GM12878 (cell line): ENCODE measurements at regions not wholly inside any gene's neighbourhood (a gene's known extent, or its start where the extent isn't known, plus 50 kb on each side); places are given as distances from the start of the nearest gene placed in this dataset.

Experiments
- ATAC-seq: fragments of 200-7000 bp; cut with Tn5 transposase; 3 replicates; pipeline ENCODE4 v1.9.1; 2020; ENCODE audit warnings: mild to moderate bottlenecking, moderate library complexity
- BruUV-seq: library from RNA; stranded (reverse); fragments of 400-500 nt; replicated peaks from 2 replicates; lab custom pipeline; 2021; lab: Mats Ljungman, UMichigan
- CTCF ChIA-PET: fragments of 300-600 bp; sonication (Branson Sonifier 250); formaldehyde crosslinking; extraction: SDS; loops from one replicate; lab custom pipeline; 2021; ENCODE audit warnings: inconsistent platforms; lab: Yijun Ruan, JAX
- POLR2A ChIA-PET: fragments of 350-600 bp; formaldehyde crosslinking; extraction: SDS; loops from one replicate; lab custom pipeline; 2021; ENCODE audit warnings: inconsistent platforms; lab: Charles Lee
- RAD21 ChIA-PET: fragments of 300-600 bp; sonication (Branson Sonifier 250); formaldehyde crosslinking; loops from one replicate; lab custom pipeline; 2023; ENCODE audit warnings: antibody characterized with exemption; ENCODE audit not compliant: unreplicated experiment; lab: Charles Lee
- SMC1A ChIA-PET: fragments of 300-600 bp; sonication (Branson Sonifier 250); formaldehyde crosslinking; loops from one replicate; lab custom pipeline; 2023; ENCODE audit not compliant: unreplicated experiment, uncharacterized antibody; lab: Charles Lee
- DNase-seq: peaks from one replicate; pipeline ENCODE4 v3.0.0-alpha.2; 2011; ENCODE audit warnings: low read depth, low spot score
- FAIRE-seq: peaks from 3 replicates; lab custom pipeline; 2011; peaks lifted over from hg19 to GRCh38; lab: Jason Lieb, UNC
- H2AFZ ChIP-seq: 2 replicates; pipeline ENCODE4 v1.6.0; 2011; ENCODE audit warnings: low read depth, low read length, control low read depth; ENCODE audit not compliant: control insufficient read depth
- H3K27ac ChIP-seq: 2 replicates; pipeline ENCODE4 v1.5.1; 2011; ENCODE audit warnings: control low read depth; ENCODE audit not compliant: control insufficient read depth, insufficient read depth
- H3K27me3 ChIP-seq, 2 experiments: replicated peaks in 1 of 2; 2 replicates each; pipeline versions ENCODE4 v1.6.0 to v1.6.1; 2011; ENCODE audit warnings: low read length in 1 of 2; ENCODE audit not compliant: control insufficient read depth in 2 of 2, insufficient read depth in 2 of 2
- H3K36me3 ChIP-seq, 2 experiments: 2 replicates each; pipeline ENCODE4 v1.5.1; 2011; ENCODE audit warnings: low read length in 1 of 2; ENCODE audit not compliant: control insufficient read depth in 2 of 2, insufficient read depth in 2 of 2
- H3K4me1 ChIP-seq: 2 replicates; pipeline ENCODE4 v1.6.1; 2011; ENCODE audit warnings: mild to moderate bottlenecking, low read length, moderate library complexity, mixed read lengths; ENCODE audit not compliant: control insufficient read depth, insufficient read depth
- H3K4me2 ChIP-seq: 2 replicates; pipeline ENCODE4 v1.6.0; 2011; ENCODE audit warnings: control low read depth; ENCODE audit not compliant: control insufficient read depth, insufficient read depth
- H3K4me3 ChIP-seq: fragments of 200-600 bp; sonication (generic); 2 replicates; pipeline ENCODE4 v1.5.1; 2016
- H3K79me2 ChIP-seq: 2 replicates; pipeline ENCODE4 v1.6.0; 2011; ENCODE audit warnings: low read length; ENCODE audit not compliant: control insufficient read depth, insufficient read depth
- H3K9ac ChIP-seq: 2 replicates; pipeline ENCODE4 v1.8.0; 2011; ENCODE audit warnings: low read length, control low read depth, mixed read lengths; ENCODE audit not compliant: control insufficient read depth, insufficient read depth
- H3K9me3 ChIP-seq: replicated peaks from 3 replicates; pipeline ENCODE4 v1.5.1; 2011; ENCODE audit warnings: mild to moderate bottlenecking, low read length; ENCODE audit not compliant: control insufficient read depth, insufficient read depth
- H4K20me1 ChIP-seq: 2 replicates; pipeline ENCODE4 v1.6.0; 2011; ENCODE audit not compliant: control insufficient read depth, insufficient read depth
- ATF7 ChIP-seq: fragments of 450-650 bp; IDR thresholded peaks from 2 replicates; pipeline ENCODE4 v1.6.1; 2016; ENCODE audit warnings: low read depth, mild to moderate bottlenecking
- BHLHE40 ChIP-seq, 2 experiments: fragments of 450-650 bp in 1 of 2; IDR thresholded peaks; 2 replicates each; pipeline ENCODE4 v1.6.1; 2011 to 2017; ENCODE audit warnings: low read depth in 2 of 2, borderline replicate concordance in 1 of 2, improper control_type of control experiment in 1 of 2, low read length in 1 of 2, mild to moderate bottlenecking in 1 of 2
- CBX3 ChIP-seq: fragments of 200-600 bp; sonication (generic); IDR thresholded peaks from 2 replicates; pipeline ENCODE4 v1.6.1; 2016; ENCODE audit warnings: low read depth, borderline replicate concordance
- CREB1 ChIP-seq: IDR thresholded peaks from 2 replicates; pipeline ENCODE4 v1.6.1; 2012; ENCODE audit warnings: low read depth, mild to moderate bottlenecking, inconsistent platforms
- HDAC6 ChIP-seq: fragments of 200-600 bp; sonication (generic); IDR thresholded peaks from one replicate; pipeline ENCODE4 v1.8.0; 2017; ENCODE audit warnings: antibody characterized with exemption; ENCODE audit not compliant: unreplicated experiment
- IRF5 ChIP-seq: fragments of 450-650 bp; IDR thresholded peaks from 2 replicates; pipeline ENCODE4 v1.6.1; 2017; ENCODE audit warnings: borderline replicate concordance
- JUND ChIP-seq: IDR thresholded peaks from 2 replicates; pipeline ENCODE4 v1.6.1; 2012; ENCODE audit warnings: low read depth, mild to moderate bottlenecking, low read length, improper control_type of control experiment, moderate library complexity
- MEF2A ChIP-seq: IDR thresholded peaks from 2 replicates; pipeline ENCODE4 v1.6.1; 2011; ENCODE audit warnings: low read depth, mild to moderate bottlenecking, low read length, moderate library complexity; ENCODE audit not compliant: insufficient read depth
- MLLT1 ChIP-seq: fragments of 450-650 bp; IDR thresholded peaks from 2 replicates; pipeline ENCODE4 v1.6.1; 2016; ENCODE audit warnings: mild to moderate bottlenecking
- MTA2 ChIP-seq: fragments of 450-650 bp; IDR thresholded peaks from 2 replicates; pipeline ENCODE4 v1.6.1; 2016; ENCODE audit warnings: low read depth, mild to moderate bottlenecking, moderate library complexity
- MYC ChIP-seq: IDR thresholded peaks from 2 replicates; pipeline ENCODE4 v1.6.1; 2011; ENCODE audit warnings: mild to moderate bottlenecking, low read length, moderate library complexity, inconsistent platforms; ENCODE audit not compliant: insufficient read depth, insufficient replicate concordance, insufficient read length, severe bottlenecking
- PAX8 ChIP-seq: fragments of 450-650 bp; IDR thresholded peaks from 2 replicates; pipeline ENCODE4 v1.6.1; 2017; ENCODE audit warnings: mild to moderate bottlenecking, moderate library complexity
- PBX3 ChIP-seq: IDR thresholded peaks from 2 replicates; pipeline ENCODE4 v1.6.1; 2011; ENCODE audit warnings: mild to moderate bottlenecking, low read depth, low read length, moderate library complexity; ENCODE audit not compliant: insufficient replicate concordance
- PML ChIP-seq: IDR thresholded peaks from 2 replicates; pipeline ENCODE4 v1.6.1; 2012; ENCODE audit warnings: low read length, inconsistent platforms
- PRDM15 ChIP-seq: fragments of 450-650 bp; formaldehyde crosslinking; IDR thresholded peaks from 2 replicates; pipeline ENCODE4 v1.4.0; 2020; ENCODE audit warnings: mild to moderate bottlenecking, moderate library complexity
- SMAD5 ChIP-seq: IDR thresholded peaks from 2 replicates; pipeline ENCODE4 v1.6.1; 2016; ENCODE audit warnings: antibody characterized with exemption, low read depth
- STAT1 ChIP-seq: fragments of 450-650 bp; conservative IDR thresholded peaks from 2 replicates; pipeline ENCODE4 v1.6.1; 2014; ENCODE audit warnings: antibody characterized with exemption, mild to moderate bottlenecking
- ZZZ3 ChIP-seq: IDR thresholded peaks from 2 replicates; pipeline ENCODE4 v1.6.1; 2011; ENCODE audit warnings: low read depth; ENCODE audit not compliant: control insufficient read depth, insufficient read length
- WGBS: methylation state at CpG from one replicate; pipeline ENCODE4 v1.1.6; 2016; ENCODE audit warnings: low lambda C conversion rate; ENCODE audit not compliant: insufficient replicate concordance, insufficient coverage; ENCODE audit errors: missing lambda C conversion rate; 5-methylcytosine and 5-hydroxymethylcytosine counted together
- in situ Hi-C: fragments of 300-500 bp; cut with MboI; formaldehyde crosslinking; loops from 9 replicates; pipeline ENCODE4 v1.14.3; 2018; ENCODE audit warnings: mixed read lengths
- intact Hi-C: fragments of 100-400 bp; cut with micrococcal nuclease; formaldehyde crosslinking; loops from one replicate; pipeline ENCODE4 v1.14.2; 2022; ENCODE audit not compliant: unreplicated experiment

GRCh38 chr3:27544372-27544865, 60.2 kb upstream of the SLC4A7 start:
- FAIRE-seq (no peak), ATAC-seq (no peak), DNase-seq (no peak)
- Histone ChIP-seq H2AFZ (no peak overlapping the region), H3K9me3 (no peaks in the 10 kb centered on the region), H3K79me2 (no peaks in the 10 kb centered on the region), H3K4me2 (no peak overlapping the region), H3K4me3 (no peak overlapping the region), H3K4me1 (no peaks in the 10 kb centered on the region), H3K27ac (no peak overlapping the region), H3K9ac (no peak overlapping the region), H3K27me3 (no peaks in the 10 kb centered on the region), H4K20me1 (no peaks in the 10 kb centered on the region), H3K36me3 (no peaks in the 10 kb centered on the region)
- intact Hi-C loops (no loop called here), in situ Hi-C loops (no loop called here)
- ChIA-PET POLR2A (no interaction called here), SMC1A (no interaction called here), RAD21 (no interaction called here), CTCF (interaction anchor here (0.7 kb wide), 1 partner anchor 778 kb away, joined by 4 read pairs; no protein-coding TSS in a partner anchor)
- WGBS, result 57% methylated on average over 3 of the region's 3 CpGs
- BruUV-seq, result no TSS peak
- TF ChIP-seq SMAD5 (no peak), MEF2A (no peak), PRDM15 (no peak), PBX3 (no peak), CREB1 (no peak), CBX3 (no peak), PAX8 (no peak), PML (no peak), MYC (no peak), ATF7 (no peak), HDAC6 (no peak), ZZZ3 (no peak), JUND (no peak), IRF5 (no peak), MTA2 (no peak), MLLT1 (no peak), BHLHE40 (IDR thresholded peaks at IDR 0.05; ENCODE audit: borderline replicate concordance in 1 of 2, low read depth in 2 of 2, low read length in 1 of 2) (no peak), STAT1 (no peak)
